GM12864 (cell line): ENCODE measurements at regions not wholly inside any gene's neighbourhood (a gene's known extent, or its start where the extent isn't known, plus 50 kb on each side); places are given as distances from the start of the nearest gene placed in this dataset.

Experiments used
- DNase-seq: peaks from one replicate; pipeline ENCODE4 v3.0.0-alpha.2; 2011; ENCODE audit warnings: low read depth
- H3K4me3 ChIP-seq: 2 replicates; pipeline ENCODE4 v1.5.1; 2011; ENCODE audit warnings: mild to moderate bottlenecking, low read depth, low read length, control low read depth
- CTCF ChIP-seq: IDR thresholded peaks from 2 replicates; pipeline ENCODE4 v1.5.1; 2011; ENCODE audit warnings: low read depth, mild to moderate bottlenecking, moderate library complexity, low read length, control low read depth, inconsistent platforms; ENCODE audit errors: missing control alignments

- no peak overlapping the region for H3K4me3 ChIP-seq
- no peak for DNase-seq
- TF ChIP-seq CTCF = no peak
Observed at GRCh38 chr12:30329281-30329680, 366.4 kb downstream of the IPO8 start.

GRCh38 chr12:30323008-30323407, 372.7 kb downstream of the IPO8 start:
- no peak overlapping the region for H3K4me3 ChIP-seq
- TF ChIP-seq CTCF = no peak
- no peak for DNase-seq

- no peak overlapping the region for H3K4me3 ChIP-seq
- DNase-seq = no peak
- TF ChIP-seq CTCF = no peak
Observed at GRCh38 chr12:30320561-30320960, 375.1 kb downstream of the IPO8 start.

- no peak overlapping the region for H3K4me3 ChIP-seq
- DNase-seq = no peak
- TF ChIP-seq CTCF = no peak
Observed at GRCh38 chr12:30314506-30315100, 381.1 kb downstream of the IPO8 start.

- DNase-seq = no peak
- TF ChIP-seq CTCF = no peak
- H3K4me3 ChIP-seq = no peak overlapping the region
Observed at GRCh38 chr12:30308010-30308717, 387.5 kb downstream of the IPO8 start.

- no peak overlapping the region for H3K4me3 ChIP-seq
- DNase-seq = no peak
- no peak for TF ChIP-seq CTCF
Observed at GRCh38 chr12:30304528-30304927, 391.1 kb downstream of the IPO8 start.

- no peak for DNase-seq
- no peak for TF ChIP-seq CTCF
- no peak overlapping the region for H3K4me3 ChIP-seq
Observed at GRCh38 chr12:30301291-30301690, 394.4 kb downstream of the IPO8 start.
